Sigmoid colon (tissue), 4 donors: ENCODE measurements at regions not wholly inside any gene's neighbourhood (a gene's known extent, or its start where the extent isn't known, plus 50 kb on each side); places are given as distances from the start of the nearest gene placed in this dataset.

Experiments
- POLR2A ChIP-seq, 2 donors: fragments of 450-650 bp; IDR thresholded peaks; one replicate each; pipeline ENCODE4 v1.6.1; 2016; ENCODE audit warnings: antibody characterized with exemption in 2 of 2, mild to moderate bottlenecking in 2 of 2, moderate library complexity in 2 of 2
- POLR2AphosphoS5 ChIP-seq, 4 donors: sonication (generic); formaldehyde crosslinking; IDR thresholded peaks; one replicate each; pipeline ENCODE4 v1.6.1; 2017; ENCODE audit warnings: antibody characterized with exemption in 4 of 4

DNA sequence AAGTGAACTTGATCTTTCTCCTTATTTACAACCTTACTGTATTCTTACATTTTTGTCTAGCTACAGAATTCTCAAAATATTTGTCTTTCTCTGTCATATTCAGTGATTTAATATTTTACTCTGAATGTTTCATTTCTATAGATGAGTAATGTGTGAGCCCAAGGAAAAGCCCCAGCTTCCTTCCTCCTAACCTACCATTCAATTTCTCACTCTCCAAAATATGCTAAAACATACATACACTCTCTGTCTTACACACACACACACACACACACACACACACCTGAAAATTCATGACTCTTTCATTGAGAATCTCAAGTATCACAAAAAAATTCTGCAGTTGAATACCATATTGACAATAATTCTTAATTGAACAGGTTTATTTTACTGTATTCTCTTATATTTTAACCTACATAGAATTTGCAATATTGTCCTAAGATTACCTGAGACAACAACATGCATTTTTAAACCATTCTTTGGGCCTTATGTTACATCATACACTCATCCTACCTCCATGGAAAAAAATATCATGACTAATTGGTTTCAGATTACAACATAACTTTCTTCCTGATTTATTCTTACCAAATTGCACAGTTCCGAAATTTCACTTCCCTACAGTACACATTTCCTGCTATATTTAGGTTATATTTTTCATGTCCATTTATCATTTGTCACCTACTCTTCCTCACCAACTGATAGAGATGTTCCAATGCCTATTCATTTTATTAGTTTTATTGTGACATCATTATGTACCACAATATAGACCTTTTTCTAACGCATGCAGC lies 1965.6 kb upstream of the PCDH20 start:
- TF ChIP-seq POLR2A (IDR thresholded peaks at IDR 0.05) (no peak), POLR2AphosphoS5 (IDR thresholded peaks at IDR 0.05) (no peak)
